Common myeloid progenitor, CD34-positive (primary cell): ENCODE measurements at regions not wholly inside any gene's neighbourhood (a gene's known extent, or its start where the extent isn't known, plus 50 kb on each side); places are given as distances from the start of the nearest gene placed in this dataset.

ENCODE experiments used
- CTCF ChIA-PET: fragments of 350-600 bp; sonication (Branson Sonifier 250); formaldehyde crosslinking; loops from one replicate; lab custom pipeline; 2021; ENCODE audit warnings: antibody characterized with exemption; lab: Charles Lee
- POLR2A ChIA-PET: fragments of 350-600 bp; sonication (Branson Sonifier 250); formaldehyde crosslinking; loops from one replicate; lab custom pipeline; 2021; ENCODE audit warnings: antibody characterized with exemption; lab: Charles Lee
- DNase-seq, 3 donors: peaks; one replicate each; pipeline versions ENCODE4 v3.0.0 to v3.0.0-alpha.2; 2013
- H3K27ac ChIP-seq, 2 experiments: 1 replicate in 1 of 2; 2 replicates in 1 of 2; pipeline ENCODE4 v1.7.0; 2013; ENCODE audit warnings: inconsistent platforms in 2 of 2, low read length in 2 of 2, mild to moderate bottlenecking in 2 of 2, low read depth in 1 of 2, moderate library complexity in 1 of 2; ENCODE audit not compliant: severe bottlenecking in 2 of 2, insufficient read depth in 1 of 2, poor library complexity in 1 of 2
- H3K27me3 ChIP-seq, 5 experiments: replicated peaks in 2 of 5; 1 replicate in 3 of 5; 2 replicates in 2 of 5; pipeline versions ENCODE4 v1.6.1 to v1.7.0; 2013; ENCODE audit warnings: low read length in 4 of 5, mild to moderate bottlenecking in 2 of 5, moderate library complexity in 2 of 5, inconsistent platforms in 1 of 5; ENCODE audit not compliant: insufficient read depth in 5 of 5, control insufficient read depth in 4 of 5
- H3K36me3 ChIP-seq, 4 experiments: 1 replicate in 2 of 4; 2 replicates in 2 of 4; pipeline versions ENCODE4 v1.6.1 to v1.7.0; 2013; ENCODE audit warnings: low read length in 3 of 4, control low read depth in 1 of 4, mild to moderate bottlenecking in 1 of 4; ENCODE audit not compliant: control insufficient read depth in 4 of 4, insufficient read depth in 4 of 4
- H3K4me1 ChIP-seq, 4 experiments: 1 replicate in 3 of 4; 2 replicates in 1 of 4; pipeline versions ENCODE4 v1.6.1 to v1.7.1; 2013; ENCODE audit warnings: low read length in 3 of 4, mild to moderate bottlenecking in 3 of 4, control low read depth in 1 of 4, inconsistent platforms in 1 of 4, moderate library complexity in 1 of 4; ENCODE audit not compliant: control insufficient read depth in 4 of 4, insufficient read depth in 4 of 4; ENCODE audit errors: control extremely low read depth in 1 of 4
- H3K4me3 ChIP-seq, 7 experiments: 1 replicate in 4 of 7; 2 replicates in 3 of 7; pipeline versions ENCODE4 v1.5.1 to v1.7.0; 2013; ENCODE audit warnings: mild to moderate bottlenecking in 7 of 7, low read length in 6 of 7, moderate library complexity in 6 of 7, inconsistent platforms in 2 of 7, low read depth in 2 of 7, control low read depth in 1 of 7; ENCODE audit not compliant: insufficient read depth in 4 of 7, control insufficient read depth in 1 of 7; ENCODE audit errors: extremely low read depth in 1 of 7
- H3K9me3 ChIP-seq, 5 experiments: 1 replicate in 4 of 5; 2 replicates in 1 of 5; pipeline versions ENCODE4 v1.6.1 to v1.7.1; 2013; ENCODE audit warnings: low read length in 4 of 5, mild to moderate bottlenecking in 2 of 5, inconsistent platforms in 1 of 5, low read depth in 1 of 5, moderate library complexity in 1 of 5; ENCODE audit not compliant: control insufficient read depth in 4 of 5, insufficient read depth in 2 of 5; ENCODE audit errors: control extremely low read depth in 1 of 5
- WGBS: methylation state at CpG from one replicate; pipeline ENCODE4 v1.1.5; 2013; ENCODE audit not compliant: insufficient coverage; 5-methylcytosine and 5-hydroxymethylcytosine counted together

DNA sequence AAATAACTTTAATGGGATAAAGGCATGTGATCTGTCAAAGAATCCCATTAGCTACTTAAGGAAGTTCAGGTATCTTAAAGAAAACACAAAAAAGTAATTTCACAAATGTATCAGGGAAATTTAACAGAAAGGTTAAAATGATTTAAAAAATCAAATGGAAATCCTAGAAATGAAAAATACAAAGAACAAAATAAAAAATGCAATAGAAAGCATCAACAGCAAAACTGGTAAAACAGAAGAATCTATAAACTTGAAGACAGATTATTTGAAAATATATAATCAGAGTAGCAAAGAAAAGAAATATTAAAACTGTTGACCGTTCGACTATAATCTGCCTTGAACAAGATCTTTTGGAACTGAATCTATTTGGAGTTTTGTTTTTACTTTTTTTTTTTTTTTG is 279.4 kb upstream of the SYT1 start:
- no CpG with 5 or more reads among the region's 2 CpGs for WGBS
- ChIA-PET CTCF (no interaction called here), POLR2A (no interaction called here)
- H3K4me1 ChIP-seq: no peaks in the 10 kb centered on the region
- peaks cover 0 to 8% (median 3%) of the 10 kb centered on the region in 5 experiments for H3K9me3 ChIP-seq
- no peaks in the 10 kb centered on the region for H3K36me3 ChIP-seq
- H3K27me3 ChIP-seq: no peaks in the 10 kb centered on the region
- H3K27ac ChIP-seq: no peak overlapping the region
- no peak for DNase-seq
- H3K4me3 ChIP-seq: no peak overlapping the region

DNA sequence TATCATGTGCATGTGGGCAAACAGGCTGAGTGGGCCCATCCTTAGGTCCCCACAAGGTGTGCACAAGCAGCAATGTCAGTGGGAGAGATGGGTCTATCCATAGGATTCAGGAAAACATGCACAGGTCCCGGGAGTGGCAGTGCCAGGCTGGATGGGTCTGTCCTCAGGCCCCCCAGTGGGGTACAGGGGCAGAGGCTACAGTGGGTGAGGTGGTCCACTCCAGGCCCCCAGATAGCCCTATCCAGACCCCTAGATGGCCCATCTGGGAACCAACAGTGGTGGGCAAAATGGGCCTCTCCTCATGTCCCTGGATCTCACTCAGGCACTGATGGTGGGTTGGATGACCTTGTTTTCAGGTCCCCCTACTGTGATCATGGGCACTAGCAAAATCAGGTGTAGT is 277.8 kb upstream of the SYT1 start:
- POLR2A ChIA-PET: no interaction called here
- Histone ChIP-seq H3K4me1 (no peaks in the 10 kb centered on the region), H3K4me3 (no peak overlapping the region), H3K27ac (no peak overlapping the region), H3K9me3 (peaks cover 0 to 8% (median 3%) of the 10 kb centered on the region in 5 experiments), H3K36me3 (no peaks in the 10 kb centered on the region), H3K27me3 (no peaks in the 10 kb centered on the region)
- DNase-seq: no peak
- CTCF ChIA-PET: no interaction called here
- 90% methylated on average over 1 of the region's 1 CpG for WGBS

- ChIA-PET CTCF (no interaction called here), POLR2A (no interaction called here)
- 80% methylated on average over 1 of the region's 3 CpGs for WGBS
- Histone ChIP-seq H3K27ac (no peak overlapping the region), H3K4me1 (no peaks in the 10 kb centered on the region), H3K4me3 (no peak overlapping the region), H3K9me3 (peaks cover 0 to 1% (median 0%) of the 10 kb centered on the region in 5 experiments), H3K36me3 (no peaks in the 10 kb centered on the region), H3K27me3 (no peaks in the 10 kb centered on the region)
- DNase-seq: no peak
These were observed 265.2 kb upstream of the SYT1 start for GRCh38 chr12:78599366-78599765.

GRCh38 chr12:78600541-78600940 is 264.0 kb upstream of the SYT1 start:
- H3K36me3 ChIP-seq: no peaks in the 10 kb centered on the region
- no peak overlapping the region for H3K27ac ChIP-seq
- H3K4me1 ChIP-seq: no peaks in the 10 kb centered on the region
- ChIA-PET POLR2A (no interaction called here), CTCF (no interaction called here)
- no peak for DNase-seq
- no peaks in the 10 kb centered on the region for H3K27me3 ChIP-seq
- no CpG with 5 or more reads among the region's 1 CpG for WGBS
- peaks cover 0 to 1% (median 0%) of the 10 kb centered on the region in 5 experiments for H3K9me3 ChIP-seq
- no peak overlapping the region for H3K4me3 ChIP-seq

DNA sequence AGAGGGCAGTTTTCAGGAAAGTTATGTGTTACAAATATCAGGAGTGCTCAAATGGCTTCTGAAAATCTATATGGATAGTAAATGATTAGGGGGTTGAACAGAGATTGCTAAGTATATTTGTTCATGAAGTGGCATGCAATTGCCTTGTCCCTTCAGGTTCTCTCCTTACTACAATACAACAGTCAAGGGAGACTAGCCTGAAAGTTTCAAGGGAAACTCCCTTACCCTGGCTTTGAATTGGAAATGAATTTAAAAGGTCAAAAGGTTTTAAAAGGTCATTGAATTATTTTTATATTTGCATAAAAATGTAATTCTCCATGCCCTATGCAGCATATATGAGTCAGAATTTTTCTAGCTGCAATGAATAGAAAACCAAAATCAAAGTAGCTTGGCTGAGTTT is 253.1 kb upstream of the SYT1 start:
- H3K27ac ChIP-seq: no peak overlapping the region
- CTCF ChIA-PET: no interaction called here
- DNase-seq: no peak
- no peaks in the 10 kb centered on the region for H3K9me3 ChIP-seq
- POLR2A ChIA-PET: no interaction called here
- no peaks in the 10 kb centered on the region for H3K4me1 ChIP-seq
- no peaks in the 10 kb centered on the region for H3K36me3 ChIP-seq
- no peak overlapping the region for H3K4me3 ChIP-seq
- no peaks in the 10 kb centered on the region for H3K27me3 ChIP-seq

DNA sequence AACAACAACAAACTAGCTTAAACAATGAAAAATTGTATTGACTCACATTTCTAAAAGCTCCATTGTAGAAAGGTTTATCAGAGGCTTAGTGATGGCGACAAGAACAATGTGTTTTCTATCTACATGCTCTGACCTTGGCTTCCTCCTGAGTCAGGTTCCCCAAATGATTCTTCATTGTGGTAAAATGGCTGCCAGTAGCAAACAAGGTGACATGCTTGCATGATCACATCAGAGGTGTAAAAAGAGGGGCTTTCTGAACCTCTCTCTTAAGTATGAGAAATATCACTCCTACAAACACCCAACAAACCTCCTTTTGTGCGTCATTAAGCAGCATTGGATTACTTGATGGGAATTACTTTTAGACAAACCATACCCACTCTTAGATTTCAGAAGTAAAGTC is 252.4 kb upstream of the SYT1 start:
- Histone ChIP-seq H3K27me3 (no peaks in the 10 kb centered on the region), H3K36me3 (no peaks in the 10 kb centered on the region), H3K4me3 (no peak overlapping the region), H3K9me3 (no peaks in the 10 kb centered on the region), H3K27ac (no peak overlapping the region), H3K4me1 (no peaks in the 10 kb centered on the region)
- 100% methylated on average over 1 of the region's 2 CpGs for WGBS
- no peak for DNase-seq
- POLR2A ChIA-PET: no interaction called here
- CTCF ChIA-PET: no interaction called here

DNA sequence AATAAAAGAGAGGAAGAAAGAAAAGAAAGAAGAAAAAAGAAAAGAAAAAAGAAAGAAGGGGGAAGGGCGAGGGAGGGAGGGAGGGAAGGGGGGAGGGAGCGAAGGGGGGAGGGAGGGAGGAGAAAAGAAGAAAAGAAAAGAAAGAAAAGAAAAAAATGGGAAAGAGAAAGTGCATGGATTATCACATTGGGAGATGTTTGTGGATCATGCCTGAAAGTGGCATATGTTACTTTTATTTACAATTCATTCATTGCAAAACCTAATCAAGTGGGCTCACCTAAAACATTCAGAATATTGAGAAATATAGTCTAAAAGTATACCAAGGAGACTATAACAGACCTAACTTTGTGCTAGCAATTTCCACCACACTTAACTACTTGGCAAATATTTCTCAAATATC is 246.9 kb upstream of the SYT1 start:
- no peaks in the 10 kb centered on the region for H3K4me1 ChIP-seq
- no peak for DNase-seq
- WGBS: no CpG with 5 or more reads among the region's 2 CpGs
- H3K9me3 ChIP-seq: peaks cover 0 to 1% (median 0%) of the 10 kb centered on the region in 5 experiments
- POLR2A ChIA-PET: no interaction called here
- H3K27ac ChIP-seq: no peak overlapping the region
- CTCF ChIA-PET: no interaction called here
- no peaks in the 10 kb centered on the region for H3K36me3 ChIP-seq
- H3K27me3 ChIP-seq: no peaks in the 10 kb centered on the region
- H3K4me3 ChIP-seq: no peak overlapping the region
